ENCODE measurements at regions not wholly inside any gene's neighbourhood (a gene's known extent, or its start where the extent isn't known, plus 50 kb on each side); places are given as distances from the start of the nearest gene placed in this dataset.

DNA sequence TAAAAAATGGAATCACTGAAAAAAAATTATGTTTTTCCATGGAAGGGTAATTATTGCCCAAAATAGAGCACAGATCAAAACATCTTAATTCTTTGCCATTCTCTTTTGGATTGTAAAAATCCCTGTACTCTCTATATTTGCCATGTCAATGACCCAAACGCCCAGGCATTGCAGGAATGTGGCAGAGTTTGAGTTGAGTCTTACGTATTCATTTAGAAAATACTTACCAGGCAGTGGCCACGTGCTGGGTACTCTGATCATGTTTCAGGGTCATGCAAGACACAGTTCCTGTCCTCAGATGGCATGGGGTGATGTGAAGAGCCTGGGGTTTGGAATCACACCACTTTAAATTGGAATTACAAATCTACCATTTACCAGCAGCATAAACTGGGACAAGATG lies 267.7 kb downstream of the ABCC12 start:
- no peak overlapping the region for H3K9ac ChIP-seq (ENCODE audit: insufficient read depth in 1 of 2, low read depth in 2 of 2, low read length in 2 of 2)
- ChIA-PET CTCF (ENCODE audit: low intra/inter-chr PET ratio) (no interaction called here), POLR2A (no interaction called here)
- H3K4me2 ChIP-seq (ENCODE audit: insufficient read depth, low read length), result no peak overlapping the region
- intact Hi-C loops (cut with micrococcal nuclease), result no loop called here
- WGBS (ENCODE audit: insufficient coverage, low coverage, missing lambda C conversion rate), result 0% methylated on average over 3 of the region's 3 CpGs
- no peak overlapping the region for H2AFZ ChIP-seq (ENCODE audit: low read depth, low read length)
- no peak overlapping the region for H3K27ac ChIP-seq (ENCODE audit: extremely low read depth, low read depth, low read length)
- in situ Hi-C loops (cut with MboI), result no loop called here
- TF ChIP-seq NR4A1 (CRISPR knock-in tag; IDR thresholded peaks at IDR 0.05) (no peak), NR4A1 (tag; IDR thresholded peaks at IDR 0.05) (no peak), SIN3A (IDR thresholded peaks at IDR 0.05; ENCODE audit: borderline replicate concordance in 2 of 2, control insufficient read depth in 1 of 2, low read depth in 2 of 2, low read length in 2 of 2) (no peak), POLR3G (IDR thresholded peaks at IDR 0.05; ENCODE audit: extremely low read depth, insufficient read length, insufficient replicate concordance) (no peak), MCM3 (IDR thresholded peaks at IDR 0.05) (no peak), ZNF324 (CRISPR knock-in tag; IDR thresholded peaks at IDR 0.05) (no peak)
- no TSS peak for BruUV-seq (replicated peaks)
- ATAC-seq, result no peak
- H3K4me3 ChIP-seq, result no peak overlapping the region
- no peaks in the 10 kb centered on the region for H3K79me2 ChIP-seq (ENCODE audit: control insufficient read depth, insufficient read depth, low read length)
- no peaks in the 10 kb centered on the region for H4K20me1 ChIP-seq (replicated peaks; ENCODE audit: control insufficient read depth, insufficient read depth, low read length)
- H3K9me3 ChIP-seq (replicated peaks; ENCODE audit: control insufficient read depth, insufficient read depth, low read depth, low read length), result no peaks in the 10 kb centered on the region
- DNase-seq (ENCODE audit: extremely low read depth in 1 of 4, low spot score in 3 of 4), result no peak
- H3K9me1 ChIP-seq (ENCODE audit: control insufficient read depth, insufficient read depth, low read length), result no peaks in the 10 kb centered on the region
- H3K4me1 ChIP-seq (replicated peaks in 1 of 2; ENCODE audit: control insufficient read depth in 2 of 2, insufficient read depth in 2 of 2, low read length in 2 of 2), result no peaks in the 10 kb centered on the region
- H3K36me3 ChIP-seq (ENCODE audit: control insufficient read depth, insufficient read depth, low read length), result no peaks in the 10 kb centered on the region
- peaks cover 0 to 5% of the 10 kb centered on the region in 2 experiments; a peak in 1 of 5 replicates for H3K27me3 ChIP-seq (ENCODE audit: control insufficient read depth in 2 of 2, insufficient read depth in 2 of 2, low read length in 2 of 2)
- FAIRE-seq, result no peak

DNA sequence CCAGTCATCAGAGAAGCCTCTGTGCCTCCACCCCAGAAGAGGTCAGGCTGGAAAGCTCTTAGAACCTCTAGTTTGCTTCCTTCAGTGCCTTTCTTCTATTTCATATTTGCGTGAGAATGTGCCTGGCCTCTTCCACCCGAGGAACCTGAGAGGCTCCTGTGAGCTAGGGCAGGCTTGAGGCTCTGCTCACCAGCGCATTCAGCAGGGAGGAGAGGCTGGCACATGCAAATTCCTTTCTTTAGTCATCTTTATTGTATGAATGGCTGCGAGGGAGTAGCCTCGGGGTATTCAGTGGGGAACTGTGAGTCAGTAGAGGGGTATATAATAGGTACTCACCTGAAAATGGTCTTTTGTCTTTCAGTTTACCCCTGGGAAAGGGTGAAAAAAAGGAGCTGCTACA lies 268.3 kb downstream of the ABCC12 start:
- peaks cover 0 to 5% of the 10 kb centered on the region in 2 experiments; a peak in 1 of 5 replicates for H3K27me3 ChIP-seq (ENCODE audit: control insufficient read depth in 2 of 2, insufficient read depth in 2 of 2, low read length in 2 of 2)
- in situ Hi-C loops (cut with MboI) (no loop called here), intact Hi-C loops (cut with micrococcal nuclease) (no loop called here)
- no peaks in the 10 kb centered on the region for H4K20me1 ChIP-seq (replicated peaks; ENCODE audit: control insufficient read depth, insufficient read depth, low read length)
- H3K4me3 ChIP-seq, result no peak overlapping the region
- DNase-seq (ENCODE audit: extremely low read depth in 1 of 4, low spot score in 3 of 4), result no peak
- no peak overlapping the region for H3K9ac ChIP-seq (ENCODE audit: insufficient read depth in 1 of 2, low read depth in 2 of 2, low read length in 2 of 2)
- H3K9me1 ChIP-seq (ENCODE audit: control insufficient read depth, insufficient read depth, low read length), result no peaks in the 10 kb centered on the region
- H3K4me2 ChIP-seq (ENCODE audit: insufficient read depth, low read length), result no peak overlapping the region
- BruUV-seq (replicated peaks), result no TSS peak
- H2AFZ ChIP-seq (ENCODE audit: low read depth, low read length), result no peak overlapping the region
- no peak for FAIRE-seq
- WGBS (ENCODE audit: insufficient coverage, low coverage, missing lambda C conversion rate), result 0% methylated on average over 5 of the region's 5 CpGs
- no peaks in the 10 kb centered on the region for H3K79me2 ChIP-seq (ENCODE audit: control insufficient read depth, insufficient read depth, low read length)
- no peak for ATAC-seq
- ChIA-PET CTCF (ENCODE audit: low intra/inter-chr PET ratio) (no interaction called here), POLR2A (no interaction called here)
- H3K36me3 ChIP-seq (ENCODE audit: control insufficient read depth, insufficient read depth, low read length), result no peaks in the 10 kb centered on the region
- no peaks in the 10 kb centered on the region for H3K4me1 ChIP-seq (replicated peaks in 1 of 2; ENCODE audit: control insufficient read depth in 2 of 2, insufficient read depth in 2 of 2, low read length in 2 of 2)
- no peaks in the 10 kb centered on the region for H3K9me3 ChIP-seq (replicated peaks; ENCODE audit: control insufficient read depth, insufficient read depth, low read depth, low read length)
- no peak overlapping the region for H3K27ac ChIP-seq (ENCODE audit: extremely low read depth, low read depth, low read length)
- no peak for TF ChIP-seq DDX20 (tag; IDR thresholded peaks at IDR 0.05; ENCODE audit: low read depth)
- TF ChIP-seq, protein P1, sequence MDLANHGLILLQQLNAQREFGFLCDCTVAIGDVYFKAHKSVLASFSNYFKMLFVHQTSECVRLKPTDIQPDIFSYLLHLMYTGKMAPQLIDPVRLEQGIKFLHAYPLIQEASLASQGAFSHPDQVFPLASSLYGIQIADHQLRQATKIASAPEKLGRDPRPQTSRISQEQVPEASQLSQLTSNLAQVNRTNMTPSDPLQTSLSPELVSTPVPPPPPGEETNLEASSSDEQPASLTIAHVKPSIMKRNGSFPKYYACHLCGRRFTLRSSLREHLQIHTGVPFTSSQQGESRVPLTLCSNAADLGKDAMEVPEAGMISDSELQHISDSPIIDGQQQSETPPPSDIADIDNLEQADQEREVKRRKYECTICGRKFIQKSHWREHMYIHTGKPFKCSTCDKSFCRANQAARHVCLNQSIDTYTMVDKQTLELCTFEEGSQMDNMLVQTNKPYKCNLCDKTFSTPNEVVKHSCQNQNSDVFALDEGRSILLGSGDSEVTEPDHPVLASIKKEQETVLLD (IDR thresholded peaks at IDR 0.05), result no peak
- no peak for TF ChIP-seq MAZ (CRISPR knock-in tag; conservative IDR thresholded peaks at IDR 0.05 in 1 of 2, IDR thresholded peaks at IDR 0.05 in 1 of 2)
- TF ChIP-seq, protein P2, sequence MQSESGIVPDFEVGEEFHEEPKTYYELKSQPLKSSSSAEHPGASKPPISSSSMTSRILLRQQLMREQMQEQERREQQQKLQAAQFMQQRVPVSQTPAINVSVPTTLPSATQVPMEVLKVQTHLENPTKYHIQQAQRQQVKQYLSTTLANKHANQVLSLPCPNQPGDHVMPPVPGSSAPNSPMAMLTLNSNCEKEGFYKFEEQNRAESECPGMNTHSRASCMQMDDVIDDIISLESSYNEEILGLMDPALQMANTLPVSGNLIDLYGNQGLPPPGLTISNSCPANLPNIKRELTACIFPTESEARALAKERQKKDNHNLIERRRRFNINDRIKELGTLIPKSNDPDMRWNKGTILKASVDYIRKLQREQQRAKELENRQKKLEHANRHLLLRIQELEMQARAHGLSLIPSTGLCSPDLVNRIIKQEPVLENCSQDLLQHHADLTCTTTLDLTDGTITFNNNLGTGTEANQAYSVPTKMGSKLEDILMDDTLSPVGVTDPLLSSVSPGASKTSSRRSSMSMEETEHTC (IDR thresholded peaks at IDR 0.05), result no peak
- TF ChIP-seq TFAM (CRISPR knock-in tag; conservative IDR thresholded peaks at IDR 0.05), result no peak
